ENCODE measurements at regions not wholly inside any gene's neighbourhood (a gene's known extent, or its start where the extent isn't known, plus 50 kb on each side); places are given as distances from the start of the nearest gene placed in this dataset.

DNA sequence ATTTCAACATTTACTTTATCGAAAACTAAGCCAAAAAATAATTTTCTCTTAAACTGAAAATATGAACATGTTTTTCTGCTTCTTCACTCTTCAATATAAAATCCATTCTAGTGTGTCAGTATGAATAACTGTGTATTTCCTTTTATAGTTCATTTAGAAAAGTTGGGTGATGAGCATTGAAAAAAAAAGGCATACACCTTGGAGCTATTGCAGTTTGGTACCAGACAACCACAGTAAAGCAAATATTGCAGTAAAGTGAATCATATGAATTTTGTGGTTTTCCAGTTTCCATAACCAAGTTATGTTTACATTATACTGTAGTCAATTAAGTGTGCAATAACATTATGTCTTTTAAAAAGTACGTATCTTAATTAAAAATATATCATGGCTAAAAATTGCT lies 195.0 kb upstream of the FOXG1 start:
- Histone ChIP-seq H3K9me3 (ENCODE audit: control insufficient read depth, insufficient read depth, low read depth, low read length) (no peaks in the 10 kb centered on the region), H3K36me3 (ENCODE audit: control insufficient read depth, insufficient read depth, low read length) (no peaks in the 10 kb centered on the region), H3K4me1 (ENCODE audit: control insufficient read depth, insufficient read depth, low read length) (no peaks in the 10 kb centered on the region), H3K4me3 (ENCODE audit: low read depth in 2 of 2, low read length in 2 of 2) (no peak overlapping the region), H3K27ac (ENCODE audit: low read length) (no peak overlapping the region), H3K27me3 (ENCODE audit: control insufficient read depth, insufficient read depth, low read length) (no peaks in the 10 kb centered on the region)
- DNase-seq (ENCODE audit: low read depth, low spot score): no peak
- ATAC-seq: no peak
- TF ChIP-seq, protein P1, sequence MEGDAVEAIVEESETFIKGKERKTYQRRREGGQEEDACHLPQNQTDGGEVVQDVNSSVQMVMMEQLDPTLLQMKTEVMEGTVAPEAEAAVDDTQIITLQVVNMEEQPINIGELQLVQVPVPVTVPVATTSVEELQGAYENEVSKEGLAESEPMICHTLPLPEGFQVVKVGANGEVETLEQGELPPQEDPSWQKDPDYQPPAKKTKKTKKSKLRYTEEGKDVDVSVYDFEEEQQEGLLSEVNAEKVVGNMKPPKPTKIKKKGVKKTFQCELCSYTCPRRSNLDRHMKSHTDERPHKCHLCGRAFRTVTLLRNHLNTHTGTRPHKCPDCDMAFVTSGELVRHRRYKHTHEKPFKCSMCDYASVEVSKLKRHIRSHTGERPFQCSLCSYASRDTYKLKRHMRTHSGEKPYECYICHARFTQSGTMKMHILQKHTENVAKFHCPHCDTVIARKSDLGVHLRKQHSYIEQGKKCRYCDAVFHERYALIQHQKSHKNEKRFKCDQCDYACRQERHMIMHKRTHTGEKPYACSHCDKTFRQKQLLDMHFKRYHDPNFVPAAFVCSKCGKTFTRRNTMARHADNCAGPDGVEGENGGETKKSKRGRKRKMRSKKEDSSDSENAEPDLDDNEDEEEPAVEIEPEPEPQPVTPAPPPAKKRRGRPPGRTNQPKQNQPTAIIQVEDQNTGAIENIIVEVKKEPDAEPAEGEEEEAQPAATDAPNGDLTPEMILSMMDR (IDR thresholded peaks at IDR 0.05): no peak
- no peak for TF ChIP-seq POLR2AphosphoS5 (IDR thresholded peaks at IDR 0.05; ENCODE audit: low read depth, low read length)
- TF ChIP-seq, protein P2, sequence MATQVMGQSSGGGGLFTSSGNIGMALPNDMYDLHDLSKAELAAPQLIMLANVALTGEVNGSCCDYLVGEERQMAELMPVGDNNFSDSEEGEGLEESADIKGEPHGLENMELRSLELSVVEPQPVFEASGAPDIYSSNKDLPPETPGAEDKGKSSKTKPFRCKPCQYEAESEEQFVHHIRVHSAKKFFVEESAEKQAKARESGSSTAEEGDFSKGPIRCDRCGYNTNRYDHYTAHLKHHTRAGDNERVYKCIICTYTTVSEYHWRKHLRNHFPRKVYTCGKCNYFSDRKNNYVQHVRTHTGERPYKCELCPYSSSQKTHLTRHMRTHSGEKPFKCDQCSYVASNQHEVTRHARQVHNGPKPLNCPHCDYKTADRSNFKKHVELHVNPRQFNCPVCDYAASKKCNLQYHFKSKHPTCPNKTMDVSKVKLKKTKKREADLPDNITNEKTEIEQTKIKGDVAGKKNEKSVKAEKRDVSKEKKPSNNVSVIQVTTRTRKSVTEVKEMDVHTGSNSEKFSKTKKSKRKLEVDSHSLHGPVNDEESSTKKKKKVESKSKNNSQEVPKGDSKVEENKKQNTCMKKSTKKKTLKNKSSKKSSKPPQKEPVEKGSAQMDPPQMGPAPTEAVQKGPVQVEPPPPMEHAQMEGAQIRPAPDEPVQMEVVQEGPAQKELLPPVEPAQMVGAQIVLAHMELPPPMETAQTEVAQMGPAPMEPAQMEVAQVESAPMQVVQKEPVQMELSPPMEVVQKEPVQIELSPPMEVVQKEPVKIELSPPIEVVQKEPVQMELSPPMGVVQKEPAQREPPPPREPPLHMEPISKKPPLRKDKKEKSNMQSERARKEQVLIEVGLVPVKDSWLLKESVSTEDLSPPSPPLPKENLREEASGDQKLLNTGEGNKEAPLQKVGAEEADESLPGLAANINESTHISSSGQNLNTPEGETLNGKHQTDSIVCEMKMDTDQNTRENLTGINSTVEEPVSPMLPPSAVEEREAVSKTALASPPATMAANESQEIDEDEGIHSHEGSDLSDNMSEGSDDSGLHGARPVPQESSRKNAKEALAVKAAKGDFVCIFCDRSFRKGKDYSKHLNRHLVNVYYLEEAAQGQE (IDR thresholded peaks at IDR 0.05; ENCODE audit: insufficient read depth in 1 of 2, low read depth in 2 of 2, low read length in 1 of 2): no peak
- no peak for TF ChIP-seq TCF7L2 (IDR thresholded peaks at IDR 0.05; ENCODE audit: low read depth, low read length)
- TF ChIP-seq SIN3A (IDR thresholded peaks at IDR 0.05; ENCODE audit: borderline replicate concordance, insufficient read depth, low read depth, low read length): no peak
- in situ Hi-C loops (cut with HindIII; ENCODE audit: low pct_unique_long_range_greater_than_20kb, low sequenced_read_pairs) (no loop called here), intact Hi-C loops (cut with micrococcal nuclease; ENCODE audit: unreplicated experiment) (no loop called here)
- CTCF ChIA-PET: no interaction called here
- no TSS peak for BruUV-seq (replicated peaks)
- POLR2A ChIA-PET: no interaction called here

DNA sequence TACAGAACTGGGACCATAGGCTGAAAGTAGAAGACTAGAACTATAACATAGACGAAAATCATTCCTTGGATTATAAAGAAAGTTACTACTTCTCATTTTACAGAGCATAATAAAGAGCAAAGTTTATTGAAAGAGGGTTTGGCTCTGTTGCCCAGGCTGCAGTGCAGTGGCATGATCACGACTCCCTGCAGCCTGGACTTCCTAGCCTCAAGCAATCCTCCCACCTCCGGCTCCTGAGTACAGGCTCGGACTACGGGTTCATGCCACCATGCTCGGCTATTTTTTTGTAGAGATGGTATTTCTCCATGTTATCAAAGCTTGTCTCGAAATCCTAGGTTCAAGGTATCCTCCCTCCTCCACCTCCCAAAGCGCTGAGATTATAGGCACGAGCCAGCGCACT lies 190.1 kb upstream of the FOXG1 start:
- no peak for TF ChIP-seq TCF7L2 (IDR thresholded peaks at IDR 0.05; ENCODE audit: low read depth, low read length)
- TF ChIP-seq, protein P1 (IDR thresholded peaks at IDR 0.05): no peak
- TF ChIP-seq, protein P2 (IDR thresholded peaks at IDR 0.05; ENCODE audit: insufficient read depth in 1 of 2, low read depth in 2 of 2, low read length in 1 of 2): no peak
- TF ChIP-seq POLR2AphosphoS5 (IDR thresholded peaks at IDR 0.05; ENCODE audit: low read depth, low read length): no peak
- TF ChIP-seq SIN3A (IDR thresholded peaks at IDR 0.05; ENCODE audit: borderline replicate concordance, insufficient read depth, low read depth, low read length): no peak
- no peaks in the 10 kb centered on the region for H3K27me3 ChIP-seq (ENCODE audit: control insufficient read depth, insufficient read depth, low read length)
- BruUV-seq (replicated peaks): no TSS peak
- H3K4me3 ChIP-seq (ENCODE audit: low read depth in 2 of 2, low read length in 2 of 2): no peak overlapping the region
- no peaks in the 10 kb centered on the region for H3K9me3 ChIP-seq (ENCODE audit: control insufficient read depth, insufficient read depth, low read depth, low read length)
- in situ Hi-C loops (cut with HindIII; ENCODE audit: low pct_unique_long_range_greater_than_20kb, low sequenced_read_pairs): no loop called here
- no peak for ATAC-seq
- CTCF ChIA-PET: no interaction called here
- H3K27ac ChIP-seq (ENCODE audit: low read length): no peak overlapping the region
- no peaks in the 10 kb centered on the region for H3K4me1 ChIP-seq (ENCODE audit: control insufficient read depth, insufficient read depth, low read length)
- intact Hi-C loops (cut with micrococcal nuclease; ENCODE audit: unreplicated experiment): no loop called here
- no peak for DNase-seq (ENCODE audit: low read depth, low spot score)
- POLR2A ChIA-PET: no interaction called here
- no peaks in the 10 kb centered on the region for H3K36me3 ChIP-seq (ENCODE audit: control insufficient read depth, insufficient read depth, low read length)
